Sigmoid colon (tissue), 6 donors: ENCODE measurements at regions not wholly inside any gene's neighbourhood (a gene's known extent, or its start where the extent isn't known, plus 50 kb on each side); places are given as distances from the start of the nearest gene placed in this dataset.

Source experiments
- DNase-seq: peaks from one replicate; pipeline ENCODE4 v3.0.0-alpha.2; 2019
- H3K27ac ChIP-seq, 4 donors: fragments of 200-600 bp; sonication (generic); one replicate each; pipeline ENCODE4 v1.5.1; 2016 to 2019; ENCODE audit warnings: mild to moderate bottlenecking in 1 of 4
- H3K27me3 ChIP-seq, 3 donors: fragments of 200-600 bp; sonication (generic); one replicate each; pipeline ENCODE4 v1.5.1; 2019; ENCODE audit warnings: mild to moderate bottlenecking in 1 of 3
- H3K36me3 ChIP-seq, 4 donors: fragments of 200-600 bp; sonication (generic); one replicate each; pipeline ENCODE4 v1.5.1; 2016 to 2019
- H3K4me1 ChIP-seq, 4 donors: fragments of 200-600 bp; sonication (generic); one replicate each; pipeline ENCODE4 v1.5.1; 2017 to 2019
- H3K4me3 ChIP-seq, 4 donors: fragments of 200-600 bp; sonication (generic); one replicate each; pipeline ENCODE4 v1.5.1; 2017 to 2019; ENCODE audit warnings: mild to moderate bottlenecking in 2 of 4, moderate library complexity in 1 of 4
- H3K9me3 ChIP-seq, 4 donors: fragments of 200-600 bp in 3 of 4; sonication (generic) in 3 of 4; one replicate each; pipeline versions ENCODE4 v1.5.1 to v1.6.1; 2013 to 2019
- EP300 ChIP-seq, 4 donors: sonication (generic); formaldehyde crosslinking; IDR thresholded peaks; one replicate each; pipeline ENCODE4 v1.6.1; 2017; ENCODE audit warnings: antibody characterized with exemption in 4 of 4
- POLR2A ChIP-seq, 2 donors: fragments of 450-650 bp; IDR thresholded peaks; one replicate each; pipeline ENCODE4 v1.6.1; 2016; ENCODE audit warnings: antibody characterized with exemption in 2 of 2, mild to moderate bottlenecking in 2 of 2, moderate library complexity in 2 of 2
- POLR2AphosphoS5 ChIP-seq, 4 donors: sonication (generic); formaldehyde crosslinking; IDR thresholded peaks; one replicate each; pipeline ENCODE4 v1.6.1; 2017; ENCODE audit warnings: antibody characterized with exemption in 4 of 4
- WGBS, 2 donors: extraction: QIAGEN DNeasy Blood & Tissue Kit; methylation state at CpG; one replicate each; pipeline ENCODE4 v1.1.7; 2013; 5-methylcytosine and 5-hydroxymethylcytosine counted together
- intact Hi-C: fragments of 100-400 bp; cut with DNase I; formaldehyde crosslinking; loops from one replicate; pipeline ENCODE4 v1.15.1; 2023
- TF ChIP-seq, protein P1 (sequence below), 4 experiments: fragments of 450-650 bp in 3 of 4; fragments of 200-600 bp in 1 of 4; IDR thresholded peaks; one replicate each; pipeline ENCODE4 v1.5.1; 2016 to 2019; ENCODE audit warnings: antibody characterized with exemption in 4 of 4, mild to moderate bottlenecking in 3 of 4, moderate library complexity in 2 of 4
- donor health status: healthy with polysubstance abuse.
- donor health status: healthy.

DNA sequence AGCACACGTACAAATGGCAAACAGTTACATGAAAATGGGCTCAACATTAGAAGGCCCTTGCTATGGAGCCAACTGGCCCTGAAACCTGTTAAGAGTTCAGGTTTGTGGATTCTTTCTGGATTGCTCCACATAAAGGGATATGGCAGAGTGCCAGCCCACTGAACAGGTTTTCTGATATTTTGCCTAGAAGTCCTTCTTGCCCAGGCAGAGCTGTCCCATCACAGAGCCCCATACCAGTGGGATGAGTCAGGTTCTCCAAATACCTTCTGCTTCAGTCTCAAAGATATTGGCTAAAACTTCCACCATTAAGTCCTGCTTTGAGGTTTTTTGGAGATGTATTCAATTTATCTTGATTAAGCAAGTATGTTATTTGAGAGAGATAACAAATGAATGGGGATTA lies 146.8 kb upstream of the IL1RAPL2 start:
- intact Hi-C loops, result no loop called here
- 92 to 97% methylated on average over 1 of the region's 1 CpG for WGBS, 2 donors
- DNase-seq, result no peak
- Histone ChIP-seq H3K27me3 (no peaks in the 10 kb centered on the region), H3K27ac (no peak overlapping the region), H3K4me3 (no peak overlapping the region), H3K36me3 (no peaks in the 10 kb centered on the region), H3K4me1 (no peaks in the 10 kb centered on the region), H3K9me3 (no peaks in the 10 kb centered on the region)
- TF ChIP-seq EP300 (IDR thresholded peaks at IDR 0.05), result no peak
- TF ChIP-seq, protein P1, sequence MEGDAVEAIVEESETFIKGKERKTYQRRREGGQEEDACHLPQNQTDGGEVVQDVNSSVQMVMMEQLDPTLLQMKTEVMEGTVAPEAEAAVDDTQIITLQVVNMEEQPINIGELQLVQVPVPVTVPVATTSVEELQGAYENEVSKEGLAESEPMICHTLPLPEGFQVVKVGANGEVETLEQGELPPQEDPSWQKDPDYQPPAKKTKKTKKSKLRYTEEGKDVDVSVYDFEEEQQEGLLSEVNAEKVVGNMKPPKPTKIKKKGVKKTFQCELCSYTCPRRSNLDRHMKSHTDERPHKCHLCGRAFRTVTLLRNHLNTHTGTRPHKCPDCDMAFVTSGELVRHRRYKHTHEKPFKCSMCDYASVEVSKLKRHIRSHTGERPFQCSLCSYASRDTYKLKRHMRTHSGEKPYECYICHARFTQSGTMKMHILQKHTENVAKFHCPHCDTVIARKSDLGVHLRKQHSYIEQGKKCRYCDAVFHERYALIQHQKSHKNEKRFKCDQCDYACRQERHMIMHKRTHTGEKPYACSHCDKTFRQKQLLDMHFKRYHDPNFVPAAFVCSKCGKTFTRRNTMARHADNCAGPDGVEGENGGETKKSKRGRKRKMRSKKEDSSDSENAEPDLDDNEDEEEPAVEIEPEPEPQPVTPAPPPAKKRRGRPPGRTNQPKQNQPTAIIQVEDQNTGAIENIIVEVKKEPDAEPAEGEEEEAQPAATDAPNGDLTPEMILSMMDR (IDR thresholded peaks at IDR 0.05), result no peak
- no peak for TF ChIP-seq POLR2A (IDR thresholded peaks at IDR 0.05)
- TF ChIP-seq POLR2AphosphoS5 (IDR thresholded peaks at IDR 0.05), result no peak

DNA sequence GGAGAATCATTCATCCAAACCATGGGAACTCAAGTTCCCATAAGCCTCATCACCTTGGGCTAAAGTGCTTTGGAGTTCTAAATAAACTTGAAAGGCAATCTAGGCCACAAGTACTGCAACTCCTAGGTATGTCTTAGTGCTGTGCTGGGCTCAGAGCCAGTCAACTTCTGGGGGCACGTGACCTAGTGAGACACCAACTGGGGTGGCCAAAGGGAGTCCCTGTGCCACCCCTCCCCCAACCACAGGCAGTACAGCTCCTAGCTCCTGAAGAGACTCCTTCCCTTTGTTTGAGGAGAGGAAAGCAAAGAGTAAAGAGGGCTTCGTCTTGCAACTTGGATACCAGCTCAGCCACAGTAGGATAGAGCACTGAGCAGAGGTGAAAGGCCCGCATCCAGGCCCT lies 154.2 kb upstream of the IL1RAPL2 start:
- Histone ChIP-seq H3K4me1 (no peaks in the 10 kb centered on the region), H3K27me3 (no peaks in the 10 kb centered on the region), H3K4me3 (no peak overlapping the region), H3K27ac (no peak overlapping the region), H3K36me3 (no peaks in the 10 kb centered on the region), H3K9me3 (no peaks in the 10 kb centered on the region)
- DNase-seq, result no peak
- WGBS, 2 donors, result 85 to 87% methylated on average over 3 of the region's 3 CpGs
- intact Hi-C loops, result no loop called here
- TF ChIP-seq POLR2AphosphoS5 (IDR thresholded peaks at IDR 0.05) (no peak), POLR2A (IDR thresholded peaks at IDR 0.05) (no peak), EP300 (IDR thresholded peaks at IDR 0.05) (no peak)
- TF ChIP-seq, protein P1 (IDR thresholded peaks at IDR 0.05), result no peak

DNA sequence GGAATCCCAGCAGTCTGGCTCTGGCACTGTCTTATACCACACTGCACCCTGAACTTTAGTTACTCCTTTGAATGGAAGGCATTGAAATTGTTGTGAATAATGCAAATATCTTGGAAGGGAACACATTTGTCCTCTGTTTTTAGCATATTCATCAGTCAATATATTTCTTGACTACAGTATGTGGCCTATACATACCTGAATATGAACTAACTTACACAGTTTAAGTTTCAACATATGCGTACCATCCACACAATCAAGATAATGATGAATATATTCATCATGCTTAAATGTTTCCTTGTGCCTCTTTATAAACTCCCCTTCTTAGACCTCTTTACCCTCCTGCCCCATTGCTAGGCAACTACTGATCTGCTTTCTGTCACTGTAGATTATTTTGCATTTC lies 145.7 kb upstream of the ESX1 start:
- no peaks in the 10 kb centered on the region for H3K9me3 ChIP-seq
- no peak overlapping the region for H3K27ac ChIP-seq
- TF ChIP-seq POLR2A (IDR thresholded peaks at IDR 0.05) (no peak), EP300 (IDR thresholded peaks at IDR 0.05) (no peak), POLR2AphosphoS5 (IDR thresholded peaks at IDR 0.05) (no peak)
- TF ChIP-seq, protein P1 (IDR thresholded peaks at IDR 0.05), result no peak
- no peaks in the 10 kb centered on the region for H3K36me3 ChIP-seq
- no peak overlapping the region for H3K4me3 ChIP-seq
- intact Hi-C loops, result no loop called here
- H3K27me3 ChIP-seq, result no peaks in the 10 kb centered on the region
- 94 to 100% methylated on average over 1 of the region's 1 CpG for WGBS, 2 donors
- no peaks in the 10 kb centered on the region for H3K4me1 ChIP-seq
- no peak for DNase-seq

DNA sequence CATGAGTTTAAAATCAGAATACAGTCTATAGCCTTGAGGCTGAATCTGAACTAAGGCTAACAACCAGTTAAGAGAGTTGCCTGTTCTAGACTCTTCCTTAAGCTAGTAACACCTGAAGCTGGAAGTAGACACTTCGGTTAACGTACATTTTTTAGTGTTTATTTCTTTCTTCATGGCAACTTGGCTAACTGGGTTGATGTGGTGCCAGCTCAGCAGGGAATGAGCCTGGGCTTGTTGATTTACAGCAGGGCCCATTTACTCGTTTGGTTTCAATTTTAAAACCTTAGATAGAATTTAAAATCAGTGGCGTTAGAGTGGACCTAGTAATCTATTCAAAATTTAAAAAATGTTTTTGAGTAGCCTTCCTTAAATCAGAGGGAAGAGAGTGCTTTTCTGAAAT lies 137.6 kb upstream of the ESX1 start:
- no peak overlapping the region for H3K4me3 ChIP-seq
- H3K27ac ChIP-seq, result no peak overlapping the region
- no peaks in the 10 kb centered on the region for H3K36me3 ChIP-seq
- no peaks in the 10 kb centered on the region for H3K27me3 ChIP-seq
- TF ChIP-seq POLR2AphosphoS5 (IDR thresholded peaks at IDR 0.05), result no peak
- no peak for TF ChIP-seq EP300 (IDR thresholded peaks at IDR 0.05)
- TF ChIP-seq, protein P1 (IDR thresholded peaks at IDR 0.05), result no peak
- TF ChIP-seq POLR2A (IDR thresholded peaks at IDR 0.05), result no peak
- WGBS, 2 donors, result 26 to 63% methylated on average over 4 of the region's 4 CpGs
- no peaks in the 10 kb centered on the region for H3K4me1 ChIP-seq
- H3K9me3 ChIP-seq, result no peaks in the 10 kb centered on the region
- intact Hi-C loops, result no loop called here
- DNase-seq, result no peak

DNA sequence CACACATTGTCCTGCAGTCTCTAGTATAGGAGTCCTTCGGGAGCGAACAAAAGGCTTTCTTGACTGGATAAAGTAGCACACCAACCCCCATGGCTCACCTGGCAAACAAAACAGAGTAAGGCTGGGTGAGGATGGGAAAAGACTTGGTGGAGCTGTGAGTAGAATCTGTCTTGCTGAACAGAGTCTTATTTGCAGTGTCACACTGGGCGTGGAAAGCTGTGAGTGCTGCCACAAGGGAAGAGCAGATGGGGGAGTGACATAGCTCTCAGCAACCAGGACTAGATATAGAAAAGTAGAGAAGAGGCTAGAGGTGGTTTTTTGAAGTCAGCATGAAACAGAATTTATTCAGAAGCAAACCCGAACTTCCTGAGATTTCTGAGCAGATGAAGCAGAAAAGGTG lies 137.2 kb upstream of the ESX1 start:
- no peak overlapping the region for H3K27ac ChIP-seq
- H3K9me3 ChIP-seq, result no peaks in the 10 kb centered on the region
- TF ChIP-seq POLR2AphosphoS5 (IDR thresholded peaks at IDR 0.05) (no peak), EP300 (IDR thresholded peaks at IDR 0.05) (no peak), POLR2A (IDR thresholded peaks at IDR 0.05) (no peak)
- TF ChIP-seq, protein P1 (IDR thresholded peaks at IDR 0.05), result no peak
- H3K36me3 ChIP-seq, result no peaks in the 10 kb centered on the region
- intact Hi-C loops, result no loop called here
- H3K4me3 ChIP-seq, result no peak overlapping the region
- WGBS, 2 donors, result 70 to 86% methylated on average over 4 of the region's 4 CpGs
- no peak for DNase-seq
- no peaks in the 10 kb centered on the region for H3K27me3 ChIP-seq
- no peaks in the 10 kb centered on the region for H3K4me1 ChIP-seq
